ENCODE measurements at regions not wholly inside any gene's neighbourhood (a gene's known extent, or its start where the extent isn't known, plus 50 kb on each side); places are given as distances from the start of the nearest gene placed in this dataset.

GRCh38 chr11:100612766-100613165 lies 74.3 kb upstream of the ARHGAP42 start:
- TF ChIP-seq MAX (IDR thresholded peaks at IDR 0.05; ENCODE audit: low read depth, low read length): no peak
- no peak for TF ChIP-seq MYC (IDR thresholded peaks at IDR 0.05; ENCODE audit: low read depth, low read length)
- TF ChIP-seq CTCF (IDR thresholded peaks at IDR 0.05; ENCODE audit: low read depth, low read length): no peak
- no peak for TF ChIP-seq POLR2A (IDR thresholded peaks at IDR 0.05; ENCODE audit: extremely low read depth, insufficient read length)
- peak; percentile 34 for DNase-seq (ENCODE audit: low read depth)
- no peak overlapping the region for H3K4me3 ChIP-seq (ENCODE audit: low read depth, low read length)

GRCh38 chr11:100618914-100619313 lies 68.2 kb upstream of the ARHGAP42 start:
- no peak overlapping the region for H3K4me3 ChIP-seq (ENCODE audit: low read depth, low read length)
- DNase-seq (ENCODE audit: low read depth): no peak
- TF ChIP-seq POLR2A (IDR thresholded peaks at IDR 0.05; ENCODE audit: extremely low read depth, insufficient read length) (no peak), MYC (IDR thresholded peaks at IDR 0.05; ENCODE audit: low read depth, low read length) (no peak), CTCF (IDR thresholded peaks at IDR 0.05; ENCODE audit: low read depth, low read length) (no peak), MAX (IDR thresholded peaks at IDR 0.05; ENCODE audit: low read depth, low read length) (no peak)

- no peak overlapping the region for H3K4me3 ChIP-seq (ENCODE audit: low read depth, low read length)
- TF ChIP-seq CTCF (IDR thresholded peaks at IDR 0.05; ENCODE audit: low read depth, low read length) (no peak), POLR2A (IDR thresholded peaks at IDR 0.05; ENCODE audit: extremely low read depth, insufficient read length) (no peak), MYC (IDR thresholded peaks at IDR 0.05; ENCODE audit: low read depth, low read length) (no peak)
- DNase-seq (ENCODE audit: low read depth): no peak
These were observed 67.6 kb upstream of the ARHGAP42 start for GRCh38 chr11:100619484-100619883.

GRCh38 chr11:100622404-100622803 lies 64.7 kb upstream of the ARHGAP42 start:
- no peak overlapping the region for H3K4me3 ChIP-seq (ENCODE audit: low read depth, low read length)
- TF ChIP-seq MAX (IDR thresholded peaks at IDR 0.05; ENCODE audit: low read depth, low read length): no peak
- TF ChIP-seq POLR2A (IDR thresholded peaks at IDR 0.05; ENCODE audit: extremely low read depth, insufficient read length): no peak
- TF ChIP-seq MYC (IDR thresholded peaks at IDR 0.05; ENCODE audit: low read depth, low read length): no peak
- no peak for TF ChIP-seq CTCF (IDR thresholded peaks at IDR 0.05; ENCODE audit: low read depth, low read length)
- no peak for DNase-seq (ENCODE audit: low read depth)

GRCh38 chr11:100624346-100624745 lies 62.7 kb upstream of the ARHGAP42 start:
- no peak for DNase-seq (ENCODE audit: low read depth)
- TF ChIP-seq POLR2A (IDR thresholded peaks at IDR 0.05; ENCODE audit: extremely low read depth, insufficient read length) (no peak), MAX (IDR thresholded peaks at IDR 0.05; ENCODE audit: low read depth, low read length) (no peak), MYC (IDR thresholded peaks at IDR 0.05; ENCODE audit: low read depth, low read length) (no peak), CTCF (IDR thresholded peaks at IDR 0.05; ENCODE audit: low read depth, low read length) (no peak)
- no peak overlapping the region for H3K4me3 ChIP-seq (ENCODE audit: low read depth, low read length)

GRCh38 chr11:100625041-100625440 lies 62.0 kb upstream of the ARHGAP42 start:
- TF ChIP-seq POLR2A (IDR thresholded peaks at IDR 0.05; ENCODE audit: extremely low read depth, insufficient read length) (no peak), MAX (IDR thresholded peaks at IDR 0.05; ENCODE audit: low read depth, low read length) (no peak), CTCF (IDR thresholded peaks at IDR 0.05; ENCODE audit: low read depth, low read length) (no peak), MYC (IDR thresholded peaks at IDR 0.05; ENCODE audit: low read depth, low read length) (no peak)
- no peak overlapping the region for H3K4me3 ChIP-seq (ENCODE audit: low read depth, low read length)
- DNase-seq (ENCODE audit: low read depth): no peak
